ENCODE measurements at regions not wholly inside any gene's neighbourhood (a gene's known extent, or its start where the extent isn't known, plus 50 kb on each side); places are given as distances from the start of the nearest gene placed in this dataset.

DNA sequence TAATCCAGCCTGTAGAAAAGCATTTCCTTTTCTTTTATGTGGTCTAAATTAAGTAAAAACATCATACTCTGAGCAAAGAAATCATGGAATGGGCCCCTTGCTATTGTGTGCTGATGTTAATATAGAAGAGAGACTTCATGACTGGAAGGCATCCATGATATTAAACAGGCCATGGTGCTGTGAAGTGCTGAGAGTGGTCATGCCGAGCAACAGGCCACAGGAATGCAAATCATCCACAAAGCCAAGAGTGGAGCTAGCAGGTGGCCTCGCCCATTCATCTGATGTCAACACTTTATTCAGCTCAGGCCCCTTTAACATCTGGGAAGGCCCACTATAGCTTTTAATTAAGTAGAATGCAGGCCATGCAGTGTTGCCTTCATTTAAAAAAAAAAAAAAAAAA lies 115.2 kb upstream of the HMGCLL1 start (continued):
- TF ChIP-seq, protein P1, sequence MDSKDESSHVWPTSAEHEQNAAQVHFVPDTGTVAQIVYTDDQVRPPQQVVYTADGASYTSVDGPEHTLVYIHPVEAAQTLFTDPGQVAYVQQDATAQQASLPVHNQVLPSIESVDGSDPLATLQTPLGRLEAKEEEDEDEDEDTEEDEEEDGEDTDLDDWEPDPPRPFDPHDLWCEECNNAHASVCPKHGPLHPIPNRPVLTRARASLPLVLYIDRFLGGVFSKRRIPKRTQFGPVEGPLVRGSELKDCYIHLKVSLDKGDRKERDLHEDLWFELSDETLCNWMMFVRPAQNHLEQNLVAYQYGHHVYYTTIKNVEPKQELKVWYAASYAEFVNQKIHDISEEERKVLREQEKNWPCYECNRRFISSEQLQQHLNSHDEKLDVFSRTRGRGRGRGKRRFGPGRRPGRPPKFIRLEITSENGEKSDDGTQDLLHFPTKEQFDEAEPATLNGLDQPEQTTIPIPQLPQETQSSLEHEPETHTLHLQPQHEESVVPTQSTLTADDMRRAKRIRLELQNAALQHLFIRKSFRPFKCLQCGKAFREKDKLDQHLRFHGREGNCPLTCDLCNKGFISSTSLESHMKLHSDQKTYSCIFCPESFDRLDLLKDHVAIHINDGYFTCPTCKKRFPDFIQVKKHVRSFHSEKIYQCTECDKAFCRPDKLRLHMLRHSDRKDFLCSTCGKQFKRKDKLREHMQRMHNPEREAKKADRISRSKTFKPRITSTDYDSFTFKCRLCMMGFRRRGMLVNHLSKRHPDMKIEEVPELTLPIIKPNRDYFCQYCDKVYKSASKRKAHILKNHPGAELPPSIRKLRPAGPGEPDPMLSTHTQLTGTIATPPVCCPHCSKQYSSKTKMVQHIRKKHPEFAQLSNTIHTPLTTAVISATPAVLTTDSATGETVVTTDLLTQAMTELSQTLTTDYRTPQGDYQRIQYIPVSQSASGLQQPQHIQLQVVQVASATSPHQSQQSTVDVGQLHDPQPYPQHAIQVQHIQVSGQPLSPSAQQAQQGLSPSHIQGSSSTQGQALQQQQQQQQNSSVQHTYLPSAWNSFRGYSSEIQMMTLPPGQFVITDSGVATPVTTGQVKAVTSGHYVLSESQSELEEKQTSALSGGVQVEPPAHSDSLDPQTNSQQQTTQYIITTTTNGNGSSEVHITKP (tag by site-specific recombination; IDR thresholded peaks at IDR 0.05): peak; percentile 47

DNA sequence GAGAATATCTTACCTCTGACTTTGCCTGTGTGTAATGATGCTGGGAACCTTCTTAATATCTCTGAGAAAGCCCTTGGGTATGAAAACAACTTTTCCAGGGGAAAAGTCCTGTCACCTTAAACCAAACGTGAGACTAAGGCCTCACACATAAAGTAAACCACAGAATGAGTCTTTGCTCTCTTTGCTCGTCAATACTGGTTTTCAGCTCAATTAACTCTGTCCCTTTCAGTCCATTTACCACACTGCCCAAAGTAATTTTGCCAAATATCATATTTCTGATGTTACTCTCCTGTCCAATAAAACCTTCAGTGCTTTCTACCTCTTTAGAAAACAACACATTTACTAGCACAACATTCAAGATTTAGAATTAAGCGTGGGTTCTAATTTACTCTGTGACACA lies 100.5 kb upstream of the HMGCLL1 start:
- peaks cover 11% of the 10 kb centered on the region for H3K4me1 ChIP-seq (ENCODE audit: control insufficient read depth, insufficient read depth, low read length)
- H3K4me3 ChIP-seq (ENCODE audit: low read depth, low read length): no peak overlapping the region
- CTCF ChIA-PET: interaction anchor here (0.6 to 0.9 kb wide), 3 partner anchors 14 to 195 kb away, joined by 3 to 4 read pairs (median 3); no protein-coding TSS in a partner anchor
- H3K36me3 ChIP-seq (ENCODE audit: control insufficient read depth in 2 of 2, insufficient read depth in 1 of 2, low read length in 2 of 2): no peaks in the 10 kb centered on the region
- H3K9me3 ChIP-seq (ENCODE audit: control insufficient read depth, insufficient read depth, low read depth, low read length): no peaks in the 10 kb centered on the region
- H3K27ac ChIP-seq (ENCODE audit: extremely low read depth, low read depth, low read length): no peak overlapping the region
- POLR2A ChIA-PET: interaction anchor here (0.7 kb wide), 2 partner anchors 8 to 15 kb away, joined by 4 to 6 read pairs; no protein-coding TSS in a partner anchor
- TF ChIP-seq ZBTB17 (tag by site-specific recombination; IDR thresholded peaks at IDR 0.05) (no peak), GLI2 (tag by site-specific recombination; IDR thresholded peaks at IDR 0.05; ENCODE audit: borderline replicate concordance, low read depth) (peak; percentile 60; the same call in 1 of the 2 replicates), FEZF1 (tag by site-specific recombination; IDR thresholded peaks at IDR 0.05) (peak; percentile 96), IKZF3 (tag by site-specific recombination; IDR thresholded peaks at IDR 0.05) (peak; percentile 65; the same call in 1 of the 2 replicates), ZNF366 (tag by site-specific recombination; conservative IDR thresholded peaks at IDR 0.05) (no peak), MZF1 (tag by site-specific recombination; IDR thresholded peaks at IDR 0.05; ENCODE audit: borderline replicate concordance) (no peak), EGR2 (tag by site-specific recombination; IDR thresholded peaks at IDR 0.05; ENCODE audit: low read depth) (no peak), ZNF843 (tag by site-specific recombination; IDR thresholded peaks at IDR 0.05) (peak; percentile 48), ZNF341 (tag by site-specific recombination; IDR thresholded peaks at IDR 0.05; ENCODE audit: low read depth) (no peak), ZNF610 (tag by site-specific recombination; IDR thresholded peaks at IDR 0.05; ENCODE audit: borderline replicate concordance) (no peak), WT1 (tag by site-specific recombination; IDR thresholded peaks at IDR 0.05) (peak; percentile 43; the same call in 1 of the 2 replicates), TRIM28 (IDR thresholded peaks at IDR 0.05; ENCODE audit: borderline replicate concordance, low read length) (no peak), ZNF324 (tag by site-specific recombination; IDR thresholded peaks at IDR 0.05) (no peak), ZBTB11 (tag by site-specific recombination; conservative IDR thresholded peaks at IDR 0.05; ENCODE audit: low read depth) (no peak), SP7 (tag by site-specific recombination; IDR thresholded peaks at IDR 0.05) (no peak), ZNF785 (tag by site-specific recombination; IDR thresholded peaks at IDR 0.05) (no peak), ZNF473 (tag by site-specific recombination; IDR thresholded peaks at IDR 0.05) (no peak), OVOL3 (tag by site-specific recombination; IDR thresholded peaks at IDR 0.05) (no peak), PRDM1 (tag by site-specific recombination; IDR thresholded peaks at IDR 0.05) (peak; percentile 7; the same call in 1 of the 2 replicates), KLF8 (tag by site-specific recombination; IDR thresholded peaks at IDR 0.05) (no peak), ZNF600 (tag by site-specific recombination; IDR thresholded peaks at IDR 0.05) (no peak), ZSCAN30 (tag by site-specific recombination; IDR thresholded peaks at IDR 0.05) (no peak), ZNF426 (tag by site-specific recombination; IDR thresholded peaks at IDR 0.05) (no peak), OSR2 (tag by site-specific recombination; IDR thresholded peaks at IDR 0.05) (peak; percentile 73)
- TF ChIP-seq, protein P2, sequence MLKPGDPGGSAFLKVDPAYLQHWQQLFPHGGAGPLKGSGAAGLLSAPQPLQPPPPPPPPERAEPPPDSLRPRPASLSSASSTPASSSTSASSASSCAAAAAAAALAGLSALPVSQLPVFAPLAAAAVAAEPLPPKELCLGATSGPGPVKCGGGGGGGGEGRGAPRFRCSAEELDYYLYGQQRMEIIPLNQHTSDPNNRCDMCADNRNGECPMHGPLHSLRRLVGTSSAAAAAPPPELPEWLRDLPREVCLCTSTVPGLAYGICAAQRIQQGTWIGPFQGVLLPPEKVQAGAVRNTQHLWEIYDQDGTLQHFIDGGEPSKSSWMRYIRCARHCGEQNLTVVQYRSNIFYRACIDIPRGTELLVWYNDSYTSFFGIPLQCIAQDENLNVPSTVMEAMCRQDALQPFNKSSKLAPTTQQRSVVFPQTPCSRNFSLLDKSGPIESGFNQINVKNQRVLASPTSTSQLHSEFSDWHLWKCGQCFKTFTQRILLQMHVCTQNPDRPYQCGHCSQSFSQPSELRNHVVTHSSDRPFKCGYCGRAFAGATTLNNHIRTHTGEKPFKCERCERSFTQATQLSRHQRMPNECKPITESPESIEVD (tag by site-specific recombination; IDR thresholded peaks at IDR 0.05): peak; percentile 86
- TF ChIP-seq, protein P3, sequence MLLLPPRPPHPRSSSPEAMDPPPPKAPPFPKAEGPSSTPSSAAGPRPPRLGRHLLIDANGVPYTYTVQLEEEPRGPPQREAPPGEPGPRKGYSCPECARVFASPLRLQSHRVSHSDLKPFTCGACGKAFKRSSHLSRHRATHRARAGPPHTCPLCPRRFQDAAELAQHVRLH (tag by site-specific recombination; IDR thresholded peaks at IDR 0.05): peak; percentile 42; the same call in 1 of the 2 replicates

Measured in HEK293 (cell line).